ENCODE measurements at regions not wholly inside any gene's neighbourhood (a gene's known extent, or its start where the extent isn't known, plus 50 kb on each side); places are given as distances from the start of the nearest gene placed in this dataset.

- TF ChIP-seq CTCF (conservative IDR thresholded peaks at IDR 0.05; ENCODE audit: low read depth, low read length) (no peak), EZH2 (IDR thresholded peaks at IDR 0.05; ENCODE audit: borderline replicate concordance, low read depth, low read length, poor library complexity, severe bottlenecking) (no peak)
Observed at GRCh38 chr3:95389725-95390313, 1327.0 kb downstream of the NSUN3 start.

Data from A673 (cell line).